ENCODE measurements at regions not wholly inside any gene's neighbourhood (a gene's known extent, or its start where the extent isn't known, plus 50 kb on each side); places are given as distances from the start of the nearest gene placed in this dataset.

DNA sequence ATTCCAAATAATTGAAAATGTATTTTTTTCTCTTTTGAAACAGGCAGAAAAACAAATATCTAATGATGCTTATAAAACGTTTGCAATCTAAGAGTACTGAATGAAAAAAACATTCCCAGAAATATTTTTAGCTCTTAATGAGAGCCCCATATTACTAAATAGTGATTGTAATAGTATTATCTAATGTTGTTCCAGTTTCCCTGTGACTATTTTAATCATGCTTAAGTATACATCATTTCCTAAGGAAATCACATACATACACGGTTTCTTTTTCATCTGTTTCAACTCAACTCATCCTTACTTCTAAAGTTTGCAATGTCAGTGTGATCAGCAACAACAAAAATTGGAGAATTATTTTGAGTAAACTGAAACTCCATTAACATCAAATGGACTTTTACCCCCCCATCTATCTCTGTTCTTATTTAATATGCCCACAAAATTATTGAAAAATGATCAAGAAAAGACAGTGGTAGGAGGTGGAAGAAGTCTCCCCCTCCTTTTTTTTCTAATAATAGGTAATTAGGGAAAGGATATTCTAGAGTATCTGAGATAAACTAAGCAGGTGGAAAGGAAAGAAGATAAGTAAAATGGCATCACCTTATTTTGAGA, 530.1 kb upstream of the ATP2B1 start:
- Histone ChIP-seq H3K9me3 (ENCODE audit: control insufficient read depth, low read length) (no peaks in the 10 kb centered on the region), H3K4me1 (ENCODE audit: control insufficient read depth, insufficient read depth, low read length) (peaks cover 1% of the 10 kb centered on the region), H3K4me3 (ENCODE audit: low read length) (no peak overlapping the region), H3K27ac (ENCODE audit: low read length) (no peak overlapping the region), H3K27me3 (ENCODE audit: control insufficient read depth, insufficient read depth) (no peaks in the 10 kb centered on the region)
- 21% methylated on average over 2 of the region's 2 CpGs for WGBS
- ATAC-seq = no peak
- no peak for DNase-seq
- intact Hi-C loops (cut with DNase I) = no loop called here

DNA sequence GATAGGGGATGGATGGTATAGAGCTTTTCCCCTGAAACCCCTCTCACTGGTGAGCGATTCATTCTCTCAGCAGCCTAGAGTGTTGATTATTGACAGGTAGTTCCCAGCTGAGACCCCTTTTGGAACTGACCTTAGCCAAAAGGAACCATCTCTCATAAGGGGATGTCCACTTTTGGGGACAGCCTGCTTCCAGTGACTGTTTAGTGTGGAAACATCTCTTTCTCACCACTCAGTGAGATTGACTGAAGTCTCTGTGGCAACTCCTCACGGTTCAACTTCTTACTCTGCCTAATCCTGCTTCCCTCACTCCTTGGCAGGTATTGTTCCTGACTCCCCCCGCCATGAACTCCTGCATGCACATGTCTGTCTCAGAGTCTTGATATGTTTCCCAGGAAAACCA, 529.2 kb upstream of the ATP2B1 start:
- peaks cover 1% of the 10 kb centered on the region for H3K4me1 ChIP-seq (ENCODE audit: control insufficient read depth, insufficient read depth, low read length)
- no peaks in the 10 kb centered on the region for H3K9me3 ChIP-seq (ENCODE audit: control insufficient read depth, low read length)
- intact Hi-C loops (cut with DNase I) = no loop called here
- H3K27me3 ChIP-seq (ENCODE audit: control insufficient read depth, insufficient read depth) = no peaks in the 10 kb centered on the region
- no peak overlapping the region for H3K27ac ChIP-seq (ENCODE audit: low read length)
- ATAC-seq (no peak), DNase-seq (no peak)
- H3K4me3 ChIP-seq (ENCODE audit: low read length) = no peak overlapping the region
- WGBS = 87% methylated on average over 3 of the region's 3 CpGs

DNA sequence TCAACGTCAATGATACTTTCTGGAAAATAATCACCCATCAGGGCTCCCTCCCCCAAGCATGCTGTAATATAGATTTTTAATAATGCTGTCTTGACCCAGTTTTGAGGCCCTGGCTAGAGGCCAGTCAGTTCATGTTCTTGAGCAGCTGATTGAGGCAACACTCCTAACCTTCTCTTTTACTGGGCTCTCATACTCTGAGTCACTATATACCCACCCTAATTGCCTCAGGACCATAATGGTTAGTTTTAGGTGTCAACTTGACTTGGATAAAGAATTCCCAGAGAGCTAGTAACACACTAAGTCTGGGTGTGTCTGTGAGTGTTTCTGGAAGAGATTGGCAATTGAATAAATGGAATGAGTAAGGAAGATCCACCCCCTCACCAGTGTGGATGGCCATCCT, 527.0 kb upstream of the ATP2B1 start:
- ATAC-seq (no peak), DNase-seq (peak in 1 of 3 donors; percentile 14)
- Histone ChIP-seq H3K27me3 (ENCODE audit: control insufficient read depth, insufficient read depth) (no peaks in the 10 kb centered on the region), H3K4me3 (ENCODE audit: low read length) (no peak overlapping the region), H3K9me3 (ENCODE audit: control insufficient read depth, low read length) (no peaks in the 10 kb centered on the region), H3K27ac (ENCODE audit: low read length) (no peak overlapping the region), H3K4me1 (ENCODE audit: control insufficient read depth, insufficient read depth, low read length) (peaks cover 1% of the 10 kb centered on the region)
- intact Hi-C loops (cut with DNase I) = no loop called here
- WGBS = 65% methylated on average over 1 of the region's 1 CpG

DNA sequence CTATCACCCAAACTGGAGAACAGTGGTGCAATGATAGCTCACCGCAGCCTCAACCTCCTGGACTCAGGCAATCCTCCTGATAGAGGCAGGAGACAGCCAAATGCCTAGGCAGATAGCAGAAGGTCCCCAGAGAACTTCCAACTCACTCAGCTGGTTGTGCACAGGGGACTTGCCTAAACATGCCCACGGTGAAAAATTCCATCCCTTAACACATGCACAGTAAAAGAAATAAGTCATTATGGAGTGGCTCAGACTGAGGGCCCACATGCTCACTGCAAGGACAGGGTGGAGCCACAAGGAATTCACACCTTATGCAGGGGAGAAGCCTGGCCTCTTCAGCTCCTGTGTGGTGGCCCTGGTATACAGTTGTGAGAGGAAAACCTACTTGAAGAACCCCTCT, 525.8 kb upstream of the ATP2B1 start:
- H3K27me3 ChIP-seq (ENCODE audit: control insufficient read depth, insufficient read depth) = no peaks in the 10 kb centered on the region
- WGBS = 85% methylated on average over 2 of the region's 2 CpGs
- intact Hi-C loops (cut with DNase I) = no loop called here
- no peak overlapping the region for H3K4me3 ChIP-seq (ENCODE audit: low read length)
- no peaks in the 10 kb centered on the region for H3K9me3 ChIP-seq (ENCODE audit: control insufficient read depth, low read length)
- no peak for ATAC-seq
- no peak overlapping the region for H3K27ac ChIP-seq (ENCODE audit: low read length)
- DNase-seq = no peak
- peaks cover 1% of the 10 kb centered on the region for H3K4me1 ChIP-seq (ENCODE audit: control insufficient read depth, insufficient read depth, low read length)

DNA sequence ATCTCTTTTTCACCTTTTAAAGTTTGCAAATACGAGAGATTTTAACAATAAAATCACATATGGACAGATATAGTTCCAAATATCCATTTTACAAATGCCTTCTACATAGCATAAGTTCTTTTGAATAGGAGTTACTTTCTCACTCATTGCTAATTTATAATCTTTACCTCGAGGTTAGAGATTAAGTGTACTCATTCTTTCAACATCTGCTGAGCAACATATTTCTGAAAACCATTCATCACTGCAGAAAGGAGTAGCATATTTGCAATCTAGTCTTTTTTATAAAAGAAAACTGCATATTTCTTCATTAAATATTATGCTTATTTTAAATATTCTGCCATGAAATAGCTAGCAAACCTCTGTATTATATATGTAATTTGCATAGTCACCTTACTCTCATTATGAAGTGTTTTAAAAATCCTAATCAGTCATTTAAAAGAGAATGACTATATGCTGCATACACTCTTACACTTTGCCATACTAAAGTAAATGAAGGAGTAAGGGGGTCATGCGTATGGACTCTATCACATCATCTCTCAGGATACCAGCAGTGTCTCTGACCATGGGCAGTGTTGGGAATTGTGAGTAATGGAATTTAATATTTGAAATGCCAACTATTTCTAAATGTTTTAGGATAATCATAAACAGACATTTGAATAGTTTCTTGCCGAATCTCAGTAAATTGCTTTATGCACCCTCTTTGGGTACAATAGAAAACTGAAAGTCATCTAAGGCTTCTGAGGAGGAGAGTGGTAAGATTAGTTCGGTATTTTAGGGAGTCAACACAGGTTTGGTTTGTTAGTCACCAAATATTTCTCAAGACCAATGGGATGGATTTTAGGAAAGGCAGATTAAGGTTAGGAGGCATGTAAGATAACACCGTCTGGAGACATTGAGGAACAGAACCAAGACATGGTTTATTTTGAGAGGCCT, 524.8 kb upstream of the ATP2B1 start:
- no peaks in the 10 kb centered on the region for H3K9me3 ChIP-seq (ENCODE audit: control insufficient read depth, low read length)
- DNase-seq (no peak), ATAC-seq (no peak)
- H3K27me3 ChIP-seq (ENCODE audit: control insufficient read depth, insufficient read depth) = no peaks in the 10 kb centered on the region
- intact Hi-C loops (cut with DNase I) = no loop called here
- 83% methylated on average over 6 of the region's 6 CpGs for WGBS
- H3K27ac ChIP-seq (ENCODE audit: low read length) = no peak overlapping the region
- no peak overlapping the region for H3K4me3 ChIP-seq (ENCODE audit: low read length)
- H3K4me1 ChIP-seq (ENCODE audit: control insufficient read depth, insufficient read depth, low read length) = peaks cover 1% of the 10 kb centered on the region

DNA sequence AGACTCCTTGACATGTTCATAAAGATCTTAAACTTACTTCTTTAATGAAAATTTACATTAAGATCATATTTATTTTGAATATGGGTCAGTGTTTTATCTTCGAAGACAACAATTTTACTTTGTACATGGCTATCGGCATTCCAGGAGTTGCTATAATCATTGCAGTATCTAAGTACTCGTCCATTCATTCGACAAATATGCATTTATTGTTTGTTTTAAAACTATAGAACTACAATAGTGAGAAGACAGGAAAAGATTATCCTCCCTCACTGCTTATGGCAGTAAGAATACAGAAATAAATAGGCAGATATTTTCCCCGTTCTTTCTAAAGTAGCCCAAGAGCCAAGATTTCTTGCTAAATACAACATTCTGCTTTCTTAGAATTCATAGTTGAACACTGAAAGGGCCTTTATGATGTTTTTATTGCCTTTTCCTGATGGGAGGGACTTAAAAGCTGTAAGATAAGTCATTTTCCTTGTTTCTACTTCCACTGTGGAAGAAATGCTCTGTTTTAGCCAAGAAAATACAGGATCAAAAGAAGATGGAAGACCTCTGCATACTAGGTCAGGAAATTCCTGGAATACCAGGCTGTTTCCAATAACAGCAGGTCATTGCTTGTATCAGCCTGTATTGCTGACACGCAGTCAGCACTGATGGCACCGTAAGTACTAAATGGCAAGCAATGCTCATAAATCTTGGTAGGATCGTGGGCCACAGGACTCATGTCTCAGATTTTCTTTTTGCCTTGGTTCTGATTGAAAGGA, 521.0 kb upstream of the ATP2B1 start:
- WGBS = 64% methylated on average over 8 of the region's 8 CpGs
- Histone ChIP-seq H3K4me1 (ENCODE audit: control insufficient read depth, insufficient read depth, low read length) (no peaks in the 10 kb centered on the region), H3K27me3 (ENCODE audit: control insufficient read depth, insufficient read depth) (no peaks in the 10 kb centered on the region), H3K4me3 (ENCODE audit: low read length) (no peak overlapping the region), H3K9me3 (ENCODE audit: control insufficient read depth, low read length) (no peaks in the 10 kb centered on the region), H3K27ac (ENCODE audit: low read length) (no peak overlapping the region)
- ATAC-seq (peak in 1 of 2 donors; percentile 21), DNase-seq (no peak)
- intact Hi-C loops (cut with DNase I) = no loop called here

DNA sequence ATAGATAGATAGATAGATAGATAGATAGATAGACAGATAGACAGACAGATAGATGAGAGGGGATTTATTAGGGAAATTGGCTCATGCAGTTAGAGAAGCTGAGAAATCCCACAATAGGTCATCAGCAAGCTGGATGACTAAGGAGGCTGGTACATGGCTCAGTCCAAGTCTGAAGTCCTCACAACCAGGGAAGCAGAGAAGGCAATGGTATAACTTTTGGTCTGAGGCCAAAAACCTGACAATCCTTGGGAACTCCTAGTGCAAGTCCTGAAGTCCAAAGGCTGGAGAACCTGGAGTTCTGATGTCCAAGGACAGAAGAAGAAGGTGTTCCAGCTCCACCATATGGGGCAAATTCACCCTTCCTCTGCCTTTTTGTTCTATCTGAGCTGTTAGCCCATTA, 517.6 kb upstream of the ATP2B1 start:
- intact Hi-C loops (cut with DNase I) = no loop called here
- no peak for DNase-seq
- Histone ChIP-seq H3K27me3 (ENCODE audit: control insufficient read depth, insufficient read depth) (no peaks in the 10 kb centered on the region), H3K9me3 (ENCODE audit: control insufficient read depth, low read length) (no peaks in the 10 kb centered on the region), H3K4me1 (ENCODE audit: control insufficient read depth, insufficient read depth, low read length) (no peaks in the 10 kb centered on the region), H3K4me3 (ENCODE audit: low read length) (no peak overlapping the region), H3K27ac (ENCODE audit: low read length) (no peak overlapping the region)
- ATAC-seq = no peak

DNA sequence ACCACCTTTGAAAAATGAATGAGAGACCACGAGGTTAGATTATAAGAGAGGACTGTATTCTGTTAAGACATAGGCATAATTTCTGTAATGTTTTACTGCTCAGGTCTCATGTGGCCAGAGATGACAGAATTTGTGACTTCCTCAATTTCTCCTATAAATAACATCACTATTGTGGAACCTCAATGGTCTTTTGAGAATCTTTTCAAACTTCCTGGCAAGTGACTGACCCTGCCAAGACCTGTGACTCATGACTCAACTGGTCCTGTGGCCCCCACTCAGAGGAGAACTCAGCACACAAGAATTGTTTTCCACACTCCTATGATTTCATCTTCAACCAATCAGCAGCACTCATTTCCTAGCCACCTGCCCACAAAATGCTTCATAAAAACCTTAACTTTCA, 508.2 kb upstream of the ATP2B1 start:
- no peak for ATAC-seq

DNA sequence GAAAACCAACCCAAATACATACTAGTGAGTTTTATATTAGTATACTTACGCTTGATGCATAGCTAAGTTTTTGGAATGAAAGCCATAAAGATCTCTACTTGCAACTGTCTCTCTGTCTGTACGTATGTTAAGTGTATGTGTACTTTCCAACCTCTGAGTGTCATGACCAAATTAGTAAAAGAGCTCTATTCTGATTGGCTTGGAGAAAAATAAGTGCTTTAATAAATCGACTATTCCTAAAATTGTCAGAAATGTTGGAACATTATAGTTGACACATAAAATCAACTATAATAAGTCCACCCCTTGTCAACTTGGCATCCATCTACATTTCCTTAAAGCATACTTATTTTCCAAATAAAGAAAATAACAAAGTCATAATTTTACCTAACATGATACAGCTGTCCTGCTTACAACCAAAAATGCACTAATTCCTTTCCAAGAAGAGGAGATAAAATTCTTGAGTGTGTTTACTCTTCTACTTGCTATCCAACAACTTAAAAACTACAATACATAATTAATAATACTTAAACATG, 507.4 kb upstream of the ATP2B1 start:
- DNase-seq (no peak), ATAC-seq (no peak)
- no peaks in the 10 kb centered on the region for H3K4me1 ChIP-seq (ENCODE audit: control insufficient read depth, insufficient read depth, low read length)
- H3K27me3 ChIP-seq (ENCODE audit: control insufficient read depth, insufficient read depth) = no peaks in the 10 kb centered on the region
- no peak overlapping the region for H3K27ac ChIP-seq (ENCODE audit: low read length)
- no peaks in the 10 kb centered on the region for H3K9me3 ChIP-seq (ENCODE audit: control insufficient read depth, low read length)
- no peak overlapping the region for H3K4me3 ChIP-seq (ENCODE audit: low read length)
- intact Hi-C loops (cut with DNase I) = no loop called here
- WGBS = 49% methylated on average over 3 of the region's 3 CpGs

More for the DNA sequence above, 508.2 kb upstream of the ATP2B1 start:
- Histone ChIP-seq H3K9me3 (ENCODE audit: control insufficient read depth, low read length) (no peaks in the 10 kb centered on the region), H3K4me3 (ENCODE audit: low read length) (no peak overlapping the region), H3K27me3 (ENCODE audit: control insufficient read depth, insufficient read depth) (no peaks in the 10 kb centered on the region), H3K27ac (ENCODE audit: low read length) (no peak overlapping the region), H3K4me1 (ENCODE audit: control insufficient read depth, insufficient read depth, low read length) (no peaks in the 10 kb centered on the region)
- intact Hi-C loops (cut with DNase I) = no loop called here
- WGBS = 35% methylated on average over 1 of the region's 1 CpG
- no peak for DNase-seq

DNA sequence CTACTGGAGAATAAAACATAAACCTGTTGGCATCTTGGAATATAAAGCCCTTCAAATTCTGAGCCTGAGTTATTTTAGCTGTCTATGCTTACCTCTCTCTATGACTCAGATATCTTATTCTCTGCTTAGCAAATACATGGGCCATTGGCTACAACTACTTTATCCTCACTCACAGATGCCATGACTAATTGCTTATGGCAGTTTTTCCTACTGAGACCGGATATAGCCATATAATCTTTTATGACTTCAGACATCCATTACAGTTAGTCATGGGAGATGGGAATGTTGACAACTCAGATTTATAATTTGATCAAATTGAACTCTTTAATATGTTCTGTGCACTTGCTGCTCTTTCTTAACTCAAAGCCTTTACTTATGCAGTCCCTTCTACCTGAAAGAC, 502.4 kb upstream of the ATP2B1 start:
- ATAC-seq = no peak
- no peaks in the 10 kb centered on the region for H3K27me3 ChIP-seq (ENCODE audit: control insufficient read depth, insufficient read depth)
- H3K4me1 ChIP-seq (ENCODE audit: control insufficient read depth, insufficient read depth, low read length) = no peaks in the 10 kb centered on the region
- H3K9me3 ChIP-seq (ENCODE audit: control insufficient read depth, low read length) = peaks cover 1% of the 10 kb centered on the region
- 89% methylated on average over 1 of the region's 1 CpG for WGBS
- no peak for DNase-seq
- H3K27ac ChIP-seq (ENCODE audit: low read length) = no peak overlapping the region
- intact Hi-C loops (cut with DNase I) = no loop called here
- H3K4me3 ChIP-seq (ENCODE audit: low read length) = no peak overlapping the region

DNA sequence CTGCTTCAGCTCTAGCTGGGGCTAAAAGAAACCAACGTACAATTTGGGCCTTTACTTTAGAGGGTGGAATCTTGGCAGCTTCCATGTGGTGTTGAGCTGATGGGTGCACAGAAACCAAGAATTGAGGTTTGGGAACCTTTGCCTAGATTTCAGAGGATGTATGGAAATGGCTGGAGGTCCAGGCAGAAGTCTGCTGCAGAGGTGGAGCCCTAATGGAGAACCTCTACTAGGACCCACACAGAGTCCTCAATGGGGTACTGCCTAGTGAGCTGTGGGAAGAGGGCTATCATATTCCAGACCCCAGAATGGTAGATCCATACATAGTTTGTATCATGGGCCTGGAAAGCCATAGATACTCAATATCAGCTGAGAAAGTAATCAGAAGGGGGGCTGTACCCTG, 500.4 kb upstream of the ATP2B1 start:
- Histone ChIP-seq H3K9me3 (ENCODE audit: control insufficient read depth, low read length) (peaks cover 1% of the 10 kb centered on the region), H3K4me1 (ENCODE audit: control insufficient read depth, insufficient read depth, low read length) (no peaks in the 10 kb centered on the region), H3K27ac (ENCODE audit: low read length) (no peak overlapping the region), H3K4me3 (ENCODE audit: low read length) (no peak overlapping the region), H3K27me3 (ENCODE audit: control insufficient read depth, insufficient read depth) (no peaks in the 10 kb centered on the region)
- WGBS = 86% methylated on average over 1 of the region's 1 CpG
- DNase-seq (no peak), ATAC-seq (no peak)
- intact Hi-C loops (cut with DNase I) = no loop called here
